ENCODE measurements at regions not wholly inside any gene's neighbourhood (a gene's known extent, or its start where the extent isn't known, plus 50 kb on each side); places are given as distances from the start of the nearest gene placed in this dataset.

DNA sequence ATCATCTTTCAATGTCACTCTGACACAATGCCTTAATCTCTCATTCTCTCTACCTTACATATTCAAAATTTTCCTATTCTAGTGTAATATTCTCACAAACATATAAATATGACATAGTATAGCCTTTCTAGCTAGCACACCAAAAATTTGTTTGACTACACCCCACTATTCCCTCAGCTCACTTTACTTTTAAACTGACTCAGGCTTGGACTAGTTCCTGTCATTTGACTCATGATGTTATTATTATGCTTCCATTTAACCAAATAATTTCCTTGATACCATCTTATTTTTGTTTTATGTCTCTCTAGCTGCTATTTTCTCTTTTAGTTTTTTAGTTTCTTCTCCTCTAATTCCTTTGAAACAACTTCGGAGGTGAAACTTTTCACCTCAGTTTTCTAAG is 1745.6 kb upstream of the PCDH20 start:
- no peak for DNase-seq (ENCODE audit: low read depth in 2 of 2)

GRCh38 chr13:63156816-63157215 is 1741.2 kb upstream of the PCDH20 start:
- DNase-seq (ENCODE audit: low read depth in 2 of 2) = no peak

DNA sequence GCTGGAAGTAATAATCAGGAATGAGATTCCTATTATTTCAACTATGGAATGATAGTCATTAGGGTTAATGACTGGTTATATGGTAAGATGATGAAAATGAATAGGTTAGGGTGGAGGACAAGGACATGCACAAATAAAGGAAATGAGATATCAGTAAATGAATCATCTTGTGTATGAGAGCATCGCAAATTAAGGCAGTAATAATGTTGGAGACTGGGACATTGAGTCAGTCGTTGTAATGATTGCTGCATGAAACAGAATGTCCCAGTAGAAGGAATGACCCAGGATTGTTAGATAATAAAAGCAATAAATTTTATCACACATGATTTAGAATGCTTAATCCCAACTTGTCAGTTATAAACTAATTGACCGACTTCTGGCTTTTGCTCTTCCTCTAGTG is 1733.7 kb upstream of the PCDH20 start:
- DNase-seq (ENCODE audit: low read depth in 2 of 2) = no peak

GRCh38 chr13:63139277-63139676 is 1723.6 kb upstream of the PCDH20 start:
- DNase-seq (ENCODE audit: low read depth in 2 of 2) = no peak

DNA sequence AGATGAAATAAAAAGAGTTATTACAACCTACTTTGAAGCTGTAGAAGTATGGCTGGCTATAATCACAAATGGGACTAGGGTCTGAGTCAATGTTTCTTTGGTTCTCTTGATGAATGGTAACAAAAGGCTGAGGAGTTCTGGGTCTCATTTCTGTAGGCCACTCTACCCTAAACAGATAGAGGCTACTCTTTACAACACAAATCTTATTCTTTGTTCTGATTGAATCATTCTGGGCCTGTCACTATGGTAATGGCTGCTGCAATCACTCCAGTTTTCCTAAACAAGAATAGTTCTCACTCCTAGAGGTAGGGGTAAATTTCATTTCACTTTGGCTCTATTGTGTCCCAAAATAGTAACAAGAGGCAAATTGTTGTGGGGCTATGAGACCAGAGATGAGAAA is 1714.3 kb upstream of the PCDH20 start:
- no peak for DNase-seq (ENCODE audit: low read depth in 2 of 2)

DNA sequence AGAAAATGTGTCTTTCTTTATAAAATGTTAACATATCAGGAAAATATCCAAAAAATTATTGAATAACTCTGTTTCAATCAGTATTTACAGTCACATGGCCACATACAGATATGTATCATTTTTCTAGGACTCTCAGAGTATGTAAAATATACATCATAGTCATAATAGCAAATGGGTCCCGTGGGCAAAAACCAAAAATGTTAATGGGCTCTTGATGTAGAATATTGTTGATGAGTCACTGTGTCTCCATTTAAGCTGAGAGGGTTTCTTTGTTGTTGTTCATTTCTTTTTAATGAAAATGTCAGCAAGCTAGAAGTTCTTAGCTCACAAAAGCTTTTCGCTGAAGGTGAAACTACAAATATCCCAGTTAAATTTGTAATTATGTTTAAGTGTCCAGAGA is 1713.1 kb upstream of the PCDH20 start:
- DNase-seq (ENCODE audit: low read depth in 2 of 2) = no peak

DNA sequence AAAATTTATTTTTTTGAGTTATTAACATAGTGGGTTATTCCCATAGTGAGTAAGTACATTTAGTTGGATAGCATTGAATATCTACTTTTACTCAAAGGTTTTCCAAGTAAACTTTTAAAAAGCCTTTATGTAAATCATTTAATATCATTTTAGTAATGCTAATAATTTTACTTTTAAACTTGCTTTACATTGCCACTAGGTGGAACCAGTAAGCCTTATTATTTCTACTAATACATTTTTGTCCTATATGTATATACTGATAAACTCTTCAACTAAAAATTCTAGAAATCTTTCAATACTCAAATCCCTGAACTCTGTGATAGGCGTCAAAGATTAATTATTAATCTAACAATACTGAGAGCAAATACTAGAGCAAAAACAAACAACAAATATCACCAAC is 1709.2 kb upstream of the PCDH20 start:
- peak; percentile 4 to 9 for DNase-seq (ENCODE audit: low read depth in 2 of 2)

GRCh38 chr13:63120883-63121282 is 1705.2 kb upstream of the PCDH20 start:
- DNase-seq (ENCODE audit: low read depth in 2 of 2) = no peak

DNA sequence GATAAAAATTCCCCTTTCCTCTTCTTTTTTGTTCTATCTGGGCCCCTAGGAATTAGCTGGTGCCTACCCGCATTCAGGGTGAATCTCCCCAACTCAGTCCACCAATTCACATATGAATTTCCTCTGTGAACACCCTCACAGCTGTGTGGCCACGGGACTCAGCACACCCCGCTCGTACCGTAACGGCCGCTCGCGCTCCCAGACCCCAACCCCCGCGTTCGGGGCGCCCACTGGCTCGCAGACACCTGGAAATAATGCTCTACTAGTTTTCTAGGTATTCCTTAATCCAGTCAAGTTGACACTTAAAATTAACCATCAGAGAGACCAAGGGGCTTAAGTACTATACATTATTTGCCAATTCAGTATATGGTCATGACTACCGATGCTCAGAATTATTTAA is 1702.1 kb upstream of the PCDH20 start:
- DNase-seq (ENCODE audit: low read depth in 2 of 2) = no peak

- no peak for DNase-seq (ENCODE audit: low read depth in 2 of 2)
These were observed 1697.2 kb upstream of the PCDH20 start for GRCh38 chr13:63112799-63113395.

DNA sequence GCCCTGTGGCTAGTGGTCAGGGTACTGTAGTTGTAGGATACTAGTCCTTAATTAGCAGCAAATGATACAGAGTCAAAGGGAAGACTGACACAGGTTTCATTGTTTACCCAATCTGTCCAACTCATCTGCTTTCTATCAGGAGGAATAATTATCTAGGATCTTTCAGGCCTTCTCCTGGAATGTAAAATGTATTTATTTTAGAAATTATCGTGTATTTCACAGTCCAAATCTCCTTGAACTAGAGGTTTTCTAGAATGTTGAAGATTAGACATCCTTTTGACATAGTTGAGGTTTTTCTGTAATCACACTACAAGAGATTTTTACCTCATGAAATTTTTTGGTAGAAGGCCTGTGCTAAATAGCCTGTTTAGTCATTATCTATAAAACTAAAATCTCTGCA is 1694.8 kb upstream of the PCDH20 start:
- no peak for DNase-seq (ENCODE audit: low read depth in 2 of 2)

- DNase-seq (ENCODE audit: low read depth in 2 of 2) = no peak
These were observed 1691.7 kb upstream of the PCDH20 start for GRCh38 chr13:63107179-63107943.

- no peak for DNase-seq (ENCODE audit: low read depth in 2 of 2)
These were observed 1679.1 kb upstream of the PCDH20 start for GRCh38 chr13:63094717-63095116.

DNA sequence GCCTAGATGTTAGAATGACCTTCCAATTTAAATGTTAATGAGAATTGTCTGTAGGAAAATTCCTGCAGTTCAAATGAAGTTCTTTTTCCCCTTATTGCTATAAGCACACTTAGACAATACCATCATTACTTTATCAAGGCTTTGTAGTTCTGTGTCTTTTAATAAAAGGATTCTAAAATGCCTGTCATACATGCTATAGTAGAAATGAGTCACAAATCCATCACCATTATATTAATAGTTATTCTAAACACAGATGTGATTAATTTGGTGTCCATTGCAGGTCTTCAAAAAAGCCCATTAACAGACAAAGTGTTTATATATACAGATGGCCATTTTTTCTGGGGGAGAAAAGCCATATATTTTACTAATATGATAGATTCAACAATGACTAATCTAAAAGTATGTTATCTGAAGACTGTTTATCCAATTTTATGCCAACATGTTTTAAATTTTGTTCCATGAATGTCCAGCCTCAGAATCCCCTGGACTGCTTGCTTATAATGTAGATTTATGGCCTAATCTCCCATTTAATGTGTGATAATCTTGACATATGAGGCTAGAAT is 1678.3 kb upstream of the PCDH20 start:
- no peak for DNase-seq (ENCODE audit: low read depth in 2 of 2)

- no peak for DNase-seq (ENCODE audit: low read depth in 2 of 2)
These were observed 1676.8 kb upstream of the PCDH20 start for GRCh38 chr13:63092456-63092855.

DNA sequence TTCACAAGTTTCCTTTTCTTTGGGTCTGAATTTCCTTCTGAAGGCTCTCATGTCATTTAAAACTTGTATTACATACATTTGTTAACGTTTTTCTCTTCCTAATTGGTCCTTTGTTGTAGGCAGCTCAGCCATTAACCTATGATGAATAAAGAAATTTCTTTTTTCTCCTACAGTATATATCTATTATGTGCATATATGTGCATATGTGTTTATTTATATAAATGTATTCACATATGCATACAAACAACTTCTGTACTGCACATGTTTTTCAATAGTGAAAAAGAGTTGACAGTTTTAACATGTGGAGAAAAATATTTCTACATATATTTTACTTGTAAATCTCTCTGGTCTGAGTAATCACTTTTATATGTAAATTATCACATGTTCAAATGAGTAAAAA is 1674.9 kb upstream of the PCDH20 start:
- DNase-seq (ENCODE audit: low read depth in 2 of 2) = no peak

DNA sequence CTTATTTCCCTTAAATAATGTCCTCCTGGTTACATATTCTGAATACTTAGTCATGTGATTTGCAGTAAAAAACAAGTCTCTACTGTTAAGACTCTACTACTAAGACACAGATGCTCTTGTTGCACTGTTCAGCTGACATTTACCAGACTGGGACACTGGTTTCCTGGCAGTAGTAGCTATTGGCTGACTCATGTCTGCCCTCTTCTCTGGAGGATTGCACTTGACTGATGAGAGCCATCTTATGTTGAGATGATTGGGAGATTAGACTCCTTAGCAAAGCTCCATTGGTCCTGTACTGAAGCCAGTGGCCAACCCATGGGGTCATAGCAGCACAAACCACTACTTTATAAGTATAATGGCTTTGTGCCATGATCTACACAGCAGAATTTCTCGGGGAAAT is 1672.6 kb upstream of the PCDH20 start:
- no peak for DNase-seq (ENCODE audit: low read depth in 2 of 2)

DNA sequence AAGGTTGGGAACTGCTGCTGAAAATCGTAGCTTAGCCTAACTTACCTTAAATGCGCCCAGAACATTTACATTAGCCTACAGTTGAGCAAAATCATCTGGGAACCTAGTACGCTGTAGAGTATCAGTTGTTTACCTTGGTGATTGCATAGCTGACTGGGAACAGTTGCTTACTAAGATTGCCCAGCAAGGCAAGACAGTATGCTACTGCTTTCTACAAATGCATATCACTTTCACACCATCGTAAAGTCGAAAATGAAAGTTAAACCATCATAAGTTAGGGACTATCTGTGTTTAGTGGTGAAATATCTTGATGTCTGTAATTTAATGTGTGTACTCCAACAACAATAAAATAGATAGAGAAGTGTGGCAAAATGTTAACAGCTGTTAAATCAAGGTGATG is 1670.6 kb upstream of the PCDH20 start:
- no peak for DNase-seq (ENCODE audit: low read depth in 2 of 2)

DNA sequence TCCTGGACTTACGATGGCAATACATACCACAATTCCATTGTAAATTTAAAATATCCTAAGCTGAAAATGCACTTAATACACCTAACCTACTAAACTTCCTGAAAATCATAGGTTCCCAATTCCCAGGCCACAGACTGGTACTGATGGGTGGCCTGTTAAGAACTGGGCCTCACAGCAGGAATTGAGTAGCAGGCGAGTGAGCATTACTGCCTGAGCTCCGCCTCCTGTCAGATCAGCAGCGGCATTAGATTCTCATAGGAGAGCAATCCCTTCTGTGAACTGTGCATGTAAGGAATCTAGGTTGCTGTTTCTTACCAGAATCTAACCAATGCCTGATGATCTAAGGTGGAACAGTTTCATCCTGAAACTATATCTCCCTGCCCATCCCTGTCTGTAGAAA is 1670.2 kb upstream of the PCDH20 start:
- DNase-seq (ENCODE audit: low read depth in 2 of 2) = no peak

- DNase-seq (ENCODE audit: low read depth in 2 of 2) = no peak
These were observed 1665.9 kb upstream of the PCDH20 start for GRCh38 chr13:63081400-63082014.

DNA sequence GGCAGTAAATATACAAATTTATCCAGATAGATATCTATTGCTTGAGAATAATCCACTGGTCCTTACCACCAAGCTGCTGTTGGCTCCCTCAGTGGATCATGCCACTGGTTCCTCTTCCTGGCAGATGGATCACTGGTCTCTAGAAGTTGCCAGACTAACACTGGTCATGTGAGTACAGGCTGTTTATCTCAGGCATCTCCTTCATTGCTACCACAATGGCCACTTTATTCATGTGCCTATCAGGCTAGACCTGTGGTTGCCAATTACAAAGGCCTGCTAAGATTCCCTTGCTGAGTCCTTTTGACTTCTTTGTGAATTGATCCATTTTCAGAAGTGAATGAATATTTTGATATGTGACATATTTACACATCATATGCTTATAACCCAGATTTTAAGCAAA is 1659.5 kb upstream of the PCDH20 start:
- DNase-seq (ENCODE audit: low read depth in 2 of 2) = no peak

DNA sequence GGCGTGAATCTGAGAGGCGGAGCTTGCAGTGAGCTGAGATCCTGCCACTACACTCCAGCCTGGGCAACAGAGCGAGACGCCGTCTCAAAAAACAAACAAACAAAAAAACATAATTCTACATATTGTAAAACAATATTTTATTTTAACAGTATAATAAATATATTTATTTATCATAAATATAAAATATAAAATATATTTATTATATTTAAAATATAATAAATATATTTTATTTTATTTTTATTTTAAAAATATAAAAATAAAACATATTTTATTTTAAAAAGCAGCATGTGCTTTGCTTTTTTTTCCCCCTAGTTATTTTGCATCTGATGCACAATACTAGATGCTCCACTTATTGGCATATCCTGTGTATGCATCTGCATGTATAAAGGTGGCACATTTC is 1634.6 kb upstream of the PCDH20 start:
- no peak for DNase-seq (ENCODE audit: low read depth in 2 of 2)

- no peak for DNase-seq (ENCODE audit: low read depth in 2 of 2)
These were observed 1633.0 kb upstream of the PCDH20 start for GRCh38 chr13:63048653-63049052.
